ENCODE measurements at regions not wholly inside any gene's neighbourhood (a gene's known extent, or its start where the extent isn't known, plus 50 kb on each side); places are given as distances from the start of the nearest gene placed in this dataset.
A peak's percentile ranks its signal among the peaks of the same experiment; 100 is the strongest.
"Not testable (repeated sequence)": the region's sequence is repeated elsewhere in the genome, so short reads cannot be mapped to it uniquely, and the experiment has no call there.

- Histone ChIP-seq H3K9ac (ENCODE audit: low read length) (no peak overlapping the region), H2BK12ac (ENCODE audit: low read length in 2 of 2) (no peak overlapping the region), H3K79me1 (replicated peaks; ENCODE audit: low read length, poor library complexity, severe bottlenecking) (no peaks in the 10 kb centered on the region), H3K4me1 (ENCODE audit: control insufficient read depth, insufficient read depth, low read depth, low read length) (peaks cover 1% of the 10 kb centered on the region), H3K4ac (ENCODE audit: low read depth in 1 of 2, low read length in 2 of 2) (no peak overlapping the region), H2AFZ (ENCODE audit: low read depth, low read length) (no peak overlapping the region), H3K36me3 (ENCODE audit: control insufficient read depth in 1 of 2, insufficient read depth in 2 of 2, low read depth in 1 of 2, low read length in 2 of 2) (no peaks in the 10 kb centered on the region), H4K91ac (ENCODE audit: low read length) (no peak overlapping the region), H3K27me3 (ENCODE audit: control insufficient read depth in 1 of 2, insufficient read depth in 1 of 2, low read length in 2 of 2) (peaks cover 31 to 43% of the 10 kb centered on the region in 2 experiments), H3K23ac (ENCODE audit: low read length in 2 of 2) (no peak overlapping the region), H2AK5ac (ENCODE audit: low read length, severe bottlenecking) (no peak overlapping the region), H3K14ac (ENCODE audit: low read length in 2 of 2) (no peak overlapping the region), H3K9me3 (ENCODE audit: control insufficient read depth, low read length) (peaks cover 11% of the 10 kb centered on the region), H2BK15ac (ENCODE audit: low read depth, poor library complexity, severe bottlenecking) (no peak overlapping the region), H2BK120ac (ENCODE audit: low read depth, low read length) (no peak overlapping the region), H4K8ac (ENCODE audit: low read length) (no peak overlapping the region), H3K27ac (ENCODE audit: low read length, poor library complexity, severe bottlenecking) (no peak overlapping the region), H3K4me2 (ENCODE audit: low read length, poor library complexity, severe bottlenecking) (peak overlapping the region; percentile 48), H2BK5ac (ENCODE audit: low read depth, low read length, poor library complexity, severe bottlenecking) (no peak overlapping the region), H3K4me3 (ENCODE audit: insufficient read depth in 1 of 2, low read depth in 1 of 2, low read length in 2 of 2) (peak overlapping the region in 1 of 2 experiments; percentile 63), H3K18ac (ENCODE audit: low read depth in 1 of 2, low read length in 2 of 2) (no peak overlapping the region)
- DNase-seq = no peak
- 83% methylated on average over 4 of the region's 4 CpGs for WGBS
Measured at GRCh38 chr15:78708713-78709260, 67.8 kb upstream of the CHRNB4 start.

- 80% methylated on average over 1 of the region's 1 CpG for WGBS
- not testable (repeated sequence) for H2BK15ac ChIP-seq (ENCODE audit: low read depth, poor library complexity, severe bottlenecking); H4K8ac ChIP-seq (ENCODE audit: low read length); H2AK5ac ChIP-seq (ENCODE audit: low read length, severe bottlenecking); H3K4me1 ChIP-seq (ENCODE audit: control insufficient read depth, insufficient read depth, low read depth, low read length); H3K9ac ChIP-seq (ENCODE audit: low read length); H3K18ac ChIP-seq (ENCODE audit: low read depth in 1 of 2, low read length in 2 of 2); H4K91ac ChIP-seq (ENCODE audit: low read length); H3K9me3 ChIP-seq (ENCODE audit: control insufficient read depth, low read length); H3K36me3 ChIP-seq (ENCODE audit: control insufficient read depth in 1 of 2, insufficient read depth in 2 of 2, low read depth in 1 of 2, low read length in 2 of 2); H3K14ac ChIP-seq (ENCODE audit: low read length in 2 of 2); H2BK5ac ChIP-seq (ENCODE audit: low read depth, low read length, poor library complexity, severe bottlenecking); DNase-seq; H3K4me3 ChIP-seq (ENCODE audit: insufficient read depth in 1 of 2, low read depth in 1 of 2, low read length in 2 of 2); H3K4me2 ChIP-seq (ENCODE audit: low read length, poor library complexity, severe bottlenecking); H2BK12ac ChIP-seq (ENCODE audit: low read length in 2 of 2); H3K79me1 ChIP-seq (replicated peaks; ENCODE audit: low read length, poor library complexity, severe bottlenecking); H2BK120ac ChIP-seq (ENCODE audit: low read depth, low read length); H3K4ac ChIP-seq (ENCODE audit: low read depth in 1 of 2, low read length in 2 of 2); H2AFZ ChIP-seq (ENCODE audit: low read depth, low read length); H3K23ac ChIP-seq (ENCODE audit: low read length in 2 of 2); H3K27ac ChIP-seq (ENCODE audit: low read length, poor library complexity, severe bottlenecking)
- H3K27me3 ChIP-seq (ENCODE audit: control insufficient read depth in 1 of 2, insufficient read depth in 1 of 2, low read length in 2 of 2) = peaks cover 35 to 49% of the 10 kb centered on the region in 2 experiments
Measured at GRCh38 chr15:78706481-78707235, 65.6 kb upstream of the CHRNB4 start.

GRCh38 chr15:78703334-78704056 lies 62.5 kb upstream of the CHRNB4 start:
- not testable (repeated sequence) for H2AFZ ChIP-seq (ENCODE audit: low read depth, low read length); H2BK15ac ChIP-seq (ENCODE audit: low read depth, poor library complexity, severe bottlenecking); H3K9ac ChIP-seq (ENCODE audit: low read length); H3K4me2 ChIP-seq (ENCODE audit: low read length, poor library complexity, severe bottlenecking); H3K9me3 ChIP-seq (ENCODE audit: control insufficient read depth, low read length); H2BK120ac ChIP-seq (ENCODE audit: low read depth, low read length); H3K36me3 ChIP-seq (ENCODE audit: control insufficient read depth in 1 of 2, insufficient read depth in 2 of 2, low read depth in 1 of 2, low read length in 2 of 2); H2AK5ac ChIP-seq (ENCODE audit: low read length, severe bottlenecking); H3K4me1 ChIP-seq (ENCODE audit: control insufficient read depth, insufficient read depth, low read depth, low read length); H3K4me3 ChIP-seq (ENCODE audit: insufficient read depth in 1 of 2, low read depth in 1 of 2, low read length in 2 of 2); H3K14ac ChIP-seq (ENCODE audit: low read length in 2 of 2); H3K23ac ChIP-seq (ENCODE audit: low read length in 2 of 2); H3K79me1 ChIP-seq (replicated peaks; ENCODE audit: low read length, poor library complexity, severe bottlenecking); H4K8ac ChIP-seq (ENCODE audit: low read length); H3K18ac ChIP-seq (ENCODE audit: low read depth in 1 of 2, low read length in 2 of 2); DNase-seq; H3K27ac ChIP-seq (ENCODE audit: low read length, poor library complexity, severe bottlenecking); H3K4ac ChIP-seq (ENCODE audit: low read depth in 1 of 2, low read length in 2 of 2); H2BK12ac ChIP-seq (ENCODE audit: low read length in 2 of 2); H2BK5ac ChIP-seq (ENCODE audit: low read depth, low read length, poor library complexity, severe bottlenecking); H4K91ac ChIP-seq (ENCODE audit: low read length)
- H3K27me3 ChIP-seq (ENCODE audit: control insufficient read depth in 1 of 2, insufficient read depth in 1 of 2, low read length in 2 of 2) = peaks cover 35% of the 10 kb centered on the region in 2 experiments
- WGBS = 100% methylated on average over 2 of the region's 5 CpGs

- Histone ChIP-seq H3K4ac (ENCODE audit: low read depth in 1 of 2, low read length in 2 of 2) (no peak overlapping the region), H3K14ac (ENCODE audit: low read length in 2 of 2) (no peak overlapping the region), H2BK15ac (ENCODE audit: low read depth, poor library complexity, severe bottlenecking) (no peak overlapping the region), H3K4me1 (ENCODE audit: control insufficient read depth, insufficient read depth, low read depth, low read length) (no peaks in the 10 kb centered on the region), H2BK120ac (ENCODE audit: low read depth, low read length) (no peak overlapping the region), H3K27me3 (ENCODE audit: control insufficient read depth in 1 of 2, insufficient read depth in 1 of 2, low read length in 2 of 2) (peaks cover 30 to 31% of the 10 kb centered on the region in 2 experiments), H3K36me3 (ENCODE audit: control insufficient read depth in 1 of 2, insufficient read depth in 2 of 2, low read depth in 1 of 2, low read length in 2 of 2) (no peaks in the 10 kb centered on the region), H2BK12ac (ENCODE audit: low read length in 2 of 2) (no peak overlapping the region), H3K4me3 (ENCODE audit: insufficient read depth in 1 of 2, low read depth in 1 of 2, low read length in 2 of 2) (no peak overlapping the region), H3K18ac (ENCODE audit: low read depth in 1 of 2, low read length in 2 of 2) (no peak overlapping the region), H4K8ac (ENCODE audit: low read length) (no peak overlapping the region), H3K79me1 (replicated peaks; ENCODE audit: low read length, poor library complexity, severe bottlenecking) (no peaks in the 10 kb centered on the region), H3K27ac (ENCODE audit: low read length, poor library complexity, severe bottlenecking) (no peak overlapping the region), H3K23ac (ENCODE audit: low read length in 2 of 2) (no peak overlapping the region), H3K4me2 (ENCODE audit: low read length, poor library complexity, severe bottlenecking) (no peak overlapping the region), H2AK5ac (ENCODE audit: low read length, severe bottlenecking) (no peak overlapping the region), H2BK5ac (ENCODE audit: low read depth, low read length, poor library complexity, severe bottlenecking) (no peak overlapping the region), H3K9ac (ENCODE audit: low read length) (no peak overlapping the region), H4K91ac (ENCODE audit: low read length) (no peak overlapping the region), H2AFZ (ENCODE audit: low read depth, low read length) (no peak overlapping the region), H3K9me3 (ENCODE audit: control insufficient read depth, low read length) (peaks cover 4% of the 10 kb centered on the region)
- DNase-seq = no peak
Measured at GRCh38 chr15:78702609-78703333, 61.8 kb upstream of the CHRNB4 start.

Data from mesenchymal stem cell (in vitro differentiated cells and primary cell).